ENCODE measurements at regions not wholly inside any gene's neighbourhood (a gene's known extent, or its start where the extent isn't known, plus 50 kb on each side); places are given as distances from the start of the nearest gene placed in this dataset.

GRCh38 chr1:198848649-198849048 lies 209.8 kb downstream of the PTPRC start:
- no peak for TF ChIP-seq CTCF (IDR thresholded peaks at IDR 0.05; ENCODE audit: low read depth, low read length)
- TF ChIP-seq EZH2phosphoT487 (IDR thresholded peaks at IDR 0.05; ENCODE audit: low read depth), result no peak

All from OCI-LY3 (cell line).